SK-N-SH (cell line): ENCODE measurements at regions not wholly inside any gene's neighbourhood (a gene's known extent, or its start where the extent isn't known, plus 50 kb on each side); places are given as distances from the start of the nearest gene placed in this dataset.

Experiments used
- POLR2AphosphoS5 ChIP-seq: IDR thresholded peaks from 2 replicates; pipeline ENCODE4 v1.6.1; 2012; ENCODE audit warnings: low read depth, low read length
- YY1 ChIP-seq: IDR thresholded peaks from 2 replicates; pipeline ENCODE4 v1.4.0; 2012; ENCODE audit warnings: low read depth, mild to moderate bottlenecking

- TF ChIP-seq POLR2AphosphoS5 = no peak
- TF ChIP-seq YY1 = no peak
These were observed 799.3 kb upstream of the CXADR start for GRCh38 chr21:16713331-16714117.
